Smooth muscle cell (in vitro differentiated cells): ENCODE measurements at regions not wholly inside any gene's neighbourhood (a gene's known extent, or its start where the extent isn't known, plus 50 kb on each side); places are given as distances from the start of the nearest gene placed in this dataset.

Experiments
- DNase-seq: peaks from one replicate; lab custom pipeline; 2025; ENCODE audit not compliant: unreplicated experiment; lab: John Stamatoyannopoulos, UW
- H2AFZ ChIP-seq: fragments of 200-600 bp; sonication (generic); 2 replicates; pipeline ENCODE4 v1.6.0; 2016; ENCODE audit warnings: antibody characterized with exemption, low read depth, mild to moderate bottlenecking
- H3F3A ChIP-seq: fragments of 200-600 bp; sonication (generic); 2 replicates; pipeline ENCODE4 v1.6.0; 2017; ENCODE audit warnings: antibody characterized with exemption, low read depth
- H3K27ac ChIP-seq: fragments of 200-600 bp; sonication (generic); 2 replicates; pipeline ENCODE4 v1.5.1; 2016; ENCODE audit warnings: low read depth, mild to moderate bottlenecking
- H3K27me3 ChIP-seq: fragments of 200-600 bp; sonication (generic); 2 replicates; pipeline ENCODE4 v1.6.1; 2016; ENCODE audit warnings: low read depth, mild to moderate bottlenecking
- H3K36me3 ChIP-seq: fragments of 200-600 bp; sonication (generic); 2 replicates; pipeline ENCODE4 v1.5.1; 2016; ENCODE audit warnings: low read depth
- H3K4me1 ChIP-seq: fragments of 200-600 bp; sonication (generic); 2 replicates; pipeline ENCODE4 v1.5.1; 2016; ENCODE audit warnings: low read depth
- H3K4me2 ChIP-seq: fragments of 200-600 bp; sonication (generic); 2 replicates; pipeline ENCODE4 v1.6.0; 2016; ENCODE audit warnings: mild to moderate bottlenecking
- H3K4me3 ChIP-seq: fragments of 200-600 bp; sonication (generic); 2 replicates; pipeline ENCODE4 v1.5.1; 2016; ENCODE audit warnings: mild to moderate bottlenecking
- H3K79me2 ChIP-seq: fragments of 200-600 bp; sonication (generic); 2 replicates; pipeline ENCODE4 v1.6.0; 2016; ENCODE audit warnings: low read depth, mild to moderate bottlenecking
- H3K9ac ChIP-seq: fragments of 200-600 bp; sonication (generic); 2 replicates; pipeline ENCODE4 v1.6.0; 2016; ENCODE audit warnings: low read depth
- H3K9me3 ChIP-seq: fragments of 200-600 bp; sonication (generic); replicated peaks from 2 replicates; pipeline ENCODE4 v1.5.1; 2016; ENCODE audit warnings: low read depth
- H4K20me1 ChIP-seq: fragments of 200-600 bp; sonication (generic); 2 replicates; pipeline ENCODE4 v1.6.0; 2016; ENCODE audit warnings: low read depth
- CTCF ChIP-seq: fragments of 200-600 bp; sonication (generic); IDR thresholded peaks from 2 replicates; pipeline ENCODE4 v1.5.1; 2017; ENCODE audit warnings: borderline replicate concordance, mild to moderate bottlenecking, antibody characterized with exemption; ENCODE audit not compliant: insufficient read depth, poor library complexity, severe bottlenecking
- WGBS: methylation state at CpG from one replicate; pipeline ENCODE4 v1.1.7; 2016; ENCODE audit warnings: low lambda C conversion rate; 5-methylcytosine and 5-hydroxymethylcytosine counted together

GRCh38 chr11:103651341-103651998 lies 385.0 kb upstream of the DDI1 start:
- 95% methylated on average over 5 of the region's 5 CpGs for WGBS
- no peak for DNase-seq

GRCh38 chr11:103652013-103652412 lies 384.4 kb upstream of the DDI1 start:
- H3K9me3 ChIP-seq = peaks cover 4% of the 10 kb centered on the region
- H3F3A ChIP-seq = no peaks in the 10 kb centered on the region
- H3K36me3 ChIP-seq = no peaks in the 10 kb centered on the region
- H3K4me3 ChIP-seq = no peak overlapping the region
- H3K79me2 ChIP-seq = no peaks in the 10 kb centered on the region
- no peaks in the 10 kb centered on the region for H4K20me1 ChIP-seq
- no peak overlapping the region for H3K9ac ChIP-seq
- no peak overlapping the region for H3K4me2 ChIP-seq
- no peaks in the 10 kb centered on the region for H3K27me3 ChIP-seq
- H3K27ac ChIP-seq = no peak overlapping the region
- DNase-seq = no peak
- 61% methylated on average over 1 of the region's 1 CpG for WGBS
- H3K4me1 ChIP-seq = no peaks in the 10 kb centered on the region
- no peak overlapping the region for H2AFZ ChIP-seq
- no peak for TF ChIP-seq CTCF

More at GRCh38 chr11:103651341-103651998, 385.0 kb upstream of the DDI1 start:
- Histone ChIP-seq H3K4me2 (no peak overlapping the region), H3K9ac (no peak overlapping the region), H4K20me1 (no peaks in the 10 kb centered on the region), H3K36me3 (no peaks in the 10 kb centered on the region), H3K4me3 (no peak overlapping the region), H3K27ac (no peak overlapping the region), H3K79me2 (no peaks in the 10 kb centered on the region), H3K27me3 (no peaks in the 10 kb centered on the region), H3F3A (no peaks in the 10 kb centered on the region), H3K9me3 (peaks cover 4% of the 10 kb centered on the region), H2AFZ (no peak overlapping the region), H3K4me1 (no peaks in the 10 kb centered on the region)
- no peak for TF ChIP-seq CTCF

GRCh38 chr11:103656382-103656781 lies 380.1 kb upstream of the DDI1 start:
- H3K4me2 ChIP-seq = no peak overlapping the region
- H4K20me1 ChIP-seq = no peaks in the 10 kb centered on the region
- H3F3A ChIP-seq = no peaks in the 10 kb centered on the region
- H3K36me3 ChIP-seq = no peaks in the 10 kb centered on the region
- peaks cover 4% of the 10 kb centered on the region for H3K9me3 ChIP-seq
- DNase-seq = no peak
- no peak overlapping the region for H3K4me3 ChIP-seq
- no peaks in the 10 kb centered on the region for H3K4me1 ChIP-seq
- WGBS = 96% methylated on average over 3 of the region's 3 CpGs
- no peak overlapping the region for H3K27ac ChIP-seq
- no peak for TF ChIP-seq CTCF
- no peaks in the 10 kb centered on the region for H3K27me3 ChIP-seq
- H3K9ac ChIP-seq = no peak overlapping the region
- no peaks in the 10 kb centered on the region for H3K79me2 ChIP-seq
- no peak overlapping the region for H2AFZ ChIP-seq

- DNase-seq = no peak
- TF ChIP-seq CTCF = peak; percentile 22
Measured at GRCh38 chr11:103659206-103659618, 377.2 kb upstream of the DDI1 start.

More at GRCh38 chr11:103659206-103659618, 377.2 kb upstream of the DDI1 start:
- H3K4me2 ChIP-seq = no peak overlapping the region
- H2AFZ ChIP-seq = no peak overlapping the region
- no peaks in the 10 kb centered on the region for H3K36me3 ChIP-seq
- no peak overlapping the region for H3K27ac ChIP-seq
- no peak overlapping the region for H3K4me3 ChIP-seq
- H4K20me1 ChIP-seq = no peaks in the 10 kb centered on the region
- no peak overlapping the region for H3K9ac ChIP-seq
- no peaks in the 10 kb centered on the region for H3K27me3 ChIP-seq
- H3K4me1 ChIP-seq = no peaks in the 10 kb centered on the region
- no peaks in the 10 kb centered on the region for H3K9me3 ChIP-seq
- no peaks in the 10 kb centered on the region for H3F3A ChIP-seq
- H3K79me2 ChIP-seq = no peaks in the 10 kb centered on the region
